ENCODE measurements at regions not wholly inside any gene's neighbourhood (a gene's known extent, or its start where the extent isn't known, plus 50 kb on each side); places are given as distances from the start of the nearest gene placed in this dataset.

- no peaks in the 10 kb centered on the region for H3K36me3 Mint-ChIP-seq
- no peaks in the 10 kb centered on the region for H3K9me3 Mint-ChIP-seq
- no peak for TF ChIP-seq CTCF (IDR thresholded peaks at IDR 0.05; ENCODE audit: unreplicated experiment)
- H3K4me3 Mint-ChIP-seq = no peak overlapping the region
- H3K27me3 Mint-ChIP-seq (ENCODE audit: low read depth) = no peaks in the 10 kb centered on the region
- no peak overlapping the region for H3K27ac Mint-ChIP-seq
- DNase-seq (ENCODE audit: low spot score in 2 of 2, unreplicated experiment in 2 of 2) = no peak
- no peaks in the 10 kb centered on the region for H3K4me1 Mint-ChIP-seq
These were observed 500.1 kb upstream of the KLF6 start for GRCh38 chr10:4285121-4285520.

GRCh38 chr10:4283846-4284610 lies 499.0 kb upstream of the KLF6 start:
- Mint-ChIP-seq H3K4me1 (no peaks in the 10 kb centered on the region), H3K36me3 (no peaks in the 10 kb centered on the region), H3K27ac (no peak overlapping the region), H3K9me3 (no peaks in the 10 kb centered on the region), H3K27me3 (ENCODE audit: low read depth) (no peaks in the 10 kb centered on the region), H3K4me3 (no peak overlapping the region)
- TF ChIP-seq CTCF (IDR thresholded peaks at IDR 0.05; ENCODE audit: unreplicated experiment) = no peak
- DNase-seq (ENCODE audit: low spot score in 2 of 2, unreplicated experiment in 2 of 2) = no peak

GRCh38 chr10:4282496-4282895 lies 497.5 kb upstream of the KLF6 start:
- Mint-ChIP-seq H3K4me3 (no peak overlapping the region), H3K27ac (no peak overlapping the region), H3K4me1 (no peaks in the 10 kb centered on the region), H3K27me3 (ENCODE audit: low read depth) (no peaks in the 10 kb centered on the region), H3K36me3 (no peaks in the 10 kb centered on the region), H3K9me3 (no peaks in the 10 kb centered on the region)
- no peak for DNase-seq (ENCODE audit: low spot score in 2 of 2, unreplicated experiment in 2 of 2)
- no peak for TF ChIP-seq CTCF (IDR thresholded peaks at IDR 0.05; ENCODE audit: unreplicated experiment)

- no peaks in the 10 kb centered on the region for H3K4me1 Mint-ChIP-seq
- no peak overlapping the region for H3K4me3 Mint-ChIP-seq
- H3K27ac Mint-ChIP-seq = no peak overlapping the region
- no peaks in the 10 kb centered on the region for H3K27me3 Mint-ChIP-seq (ENCODE audit: low read depth)
- no peak for TF ChIP-seq CTCF (IDR thresholded peaks at IDR 0.05; ENCODE audit: unreplicated experiment)
- no peak for DNase-seq (ENCODE audit: low spot score in 2 of 2, unreplicated experiment in 2 of 2)
- H3K9me3 Mint-ChIP-seq = no peaks in the 10 kb centered on the region
- H3K36me3 Mint-ChIP-seq = no peaks in the 10 kb centered on the region
These were observed 496.3 kb upstream of the KLF6 start for GRCh38 chr10:4281190-4281825.

GRCh38 chr10:4280461-4281189 lies 495.6 kb upstream of the KLF6 start:
- Mint-ChIP-seq H3K27me3 (ENCODE audit: low read depth) (no peaks in the 10 kb centered on the region), H3K4me3 (no peak overlapping the region), H3K4me1 (no peaks in the 10 kb centered on the region), H3K36me3 (no peaks in the 10 kb centered on the region), H3K9me3 (no peaks in the 10 kb centered on the region), H3K27ac (no peak overlapping the region)
- TF ChIP-seq CTCF (IDR thresholded peaks at IDR 0.05; ENCODE audit: unreplicated experiment) = no peak
- no peak for DNase-seq (ENCODE audit: low spot score in 2 of 2, unreplicated experiment in 2 of 2)
